WTC11 (cell line): ENCODE measurements at regions not wholly inside any gene's neighbourhood (a gene's known extent, or its start where the extent isn't known, plus 50 kb on each side); places are given as distances from the start of the nearest gene placed in this dataset.

Source experiments
- ATAC-seq: fragments of 200-7000 bp; cut with Tn5 transposase; 2 replicates; pipeline ENCODE4 v1.10.0; 2021; ENCODE audit warnings: mild to moderate bottlenecking, moderate library complexity
- CTCF ChIA-PET: fragments of 300-600 bp; sonication (Branson Sonifier 250); formaldehyde crosslinking; loops from one replicate; lab custom pipeline; 2021; ENCODE audit warnings: antibody characterized with exemption; lab: Charles Lee
- POLR2A ChIA-PET: fragments of 350-600 bp; sonication (Branson Sonifier 250); formaldehyde crosslinking; loops from one replicate; lab custom pipeline; 2021; ENCODE audit warnings: antibody characterized with exemption; lab: Charles Lee
- DNase-seq: peaks from one replicate; pipeline ENCODE4 v3.0.0; 2021; ENCODE audit warnings: low spot score
- H3K27ac Mint-ChIP-seq: 2 replicates; pipeline ENCODE4 v1.8.0; 2021; ENCODE audit warnings: mixed read lengths
- H3K27me3 Mint-ChIP-seq: 2 replicates; pipeline ENCODE4 v1.8.0; 2021; ENCODE audit warnings: low read depth, mild to moderate bottlenecking, moderate library complexity, mixed read lengths
- H3K36me3 Mint-ChIP-seq: 2 replicates; pipeline ENCODE4 v1.8.0; 2021; ENCODE audit warnings: mixed read lengths
- H3K4me1 Mint-ChIP-seq: 2 replicates; pipeline ENCODE4 v1.8.0; 2022; ENCODE audit warnings: mixed read lengths
- H3K4me3 Mint-ChIP-seq: 2 replicates; pipeline ENCODE4 v1.8.0; 2021; ENCODE audit warnings: mild to moderate bottlenecking, moderate library complexity, mixed read lengths
- H3K9me3 Mint-ChIP-seq: 2 replicates; pipeline ENCODE4 v1.8.0; 2021; ENCODE audit warnings: mixed read lengths
- CBFB ChIP-seq: sonication (generic); formaldehyde crosslinking; IDR thresholded peaks from 2 replicates; pipeline ENCODE4 v1.8.1; 2022; ENCODE audit warnings: mild to moderate bottlenecking, low read depth, missing genetic modification reagents
- CREB1 ChIP-seq: sonication (generic); formaldehyde crosslinking; IDR thresholded peaks from 2 replicates; pipeline ENCODE4 v1.8.0; 2023; ENCODE audit warnings: mild to moderate bottlenecking, missing genetic modification reagents
- FOXP1 ChIP-seq: sonication (generic); formaldehyde crosslinking; IDR thresholded peaks from 2 replicates; pipeline ENCODE4 v1.8.0; 2022; ENCODE audit warnings: missing genetic modification reagents, mild to moderate bottlenecking, moderate library complexity, borderline replicate concordance
- GABPB1 ChIP-seq: sonication (generic); formaldehyde crosslinking; IDR thresholded peaks from 2 replicates; pipeline ENCODE4 v1.8.1; 2023; ENCODE audit warnings: mild to moderate bottlenecking, missing genetic modification reagents
- HMGA2 ChIP-seq: fragments of 250-450 bp; sonication (Bioruptor Pico); IDR thresholded peaks from 2 replicates; pipeline ENCODE4 v1.4.0; 2021; ENCODE audit warnings: mild to moderate bottlenecking, moderate library complexity
- IRF2 ChIP-seq: sonication (generic); formaldehyde crosslinking; IDR thresholded peaks from 2 replicates; pipeline ENCODE4 v1.8.0; 2022; ENCODE audit warnings: low read depth, missing genetic modification reagents, borderline replicate concordance
- JAZF1 ChIP-seq: fragments of 250-450 bp; sonication (Bioruptor Pico); IDR thresholded peaks from 2 replicates; pipeline ENCODE4 v1.9.0; 2021; ENCODE audit warnings: moderate library complexity, mild to moderate bottlenecking, inconsistent platforms
- JUN ChIP-seq: sonication (generic); formaldehyde crosslinking; IDR thresholded peaks from 2 replicates; pipeline ENCODE4 v1.8.0; 2023; ENCODE audit warnings: mild to moderate bottlenecking, missing genetic modification reagents
- MYBL2 ChIP-seq: sonication (generic); formaldehyde crosslinking; IDR thresholded peaks from 2 replicates; pipeline ENCODE4 v1.8.1; 2023; ENCODE audit warnings: mild to moderate bottlenecking, moderate library complexity, missing genetic modification reagents
- NFATC4 ChIP-seq: fragments of 250-450 bp; sonication (Bioruptor Pico); IDR thresholded peaks from 2 replicates; pipeline ENCODE4 v1.9.0; 2021; ENCODE audit warnings: mild to moderate bottlenecking
- NR1H2 ChIP-seq: sonication (generic); formaldehyde crosslinking; IDR thresholded peaks from 2 replicates; pipeline ENCODE4 v1.9.0; 2021; ENCODE audit warnings: mild to moderate bottlenecking, moderate library complexity, missing genetic modification reagents
- NR3C1 ChIP-seq: sonication (generic); formaldehyde crosslinking; conservative IDR thresholded peaks from 2 replicates; pipeline ENCODE4 v1.8.1; 2023; ENCODE audit warnings: low read depth, mild to moderate bottlenecking, missing genetic modification reagents
- RELA ChIP-seq: sonication (generic); formaldehyde crosslinking; IDR thresholded peaks from 2 replicates; pipeline ENCODE4 v1.8.1; 2022; ENCODE audit warnings: missing genetic modification reagents, mild to moderate bottlenecking, borderline replicate concordance
- SOX15 ChIP-seq: fragments of 250-450 bp; sonication (Bioruptor Pico); IDR thresholded peaks from 2 replicates; pipeline ENCODE4 v1.9.0; 2021; ENCODE audit warnings: mild to moderate bottlenecking
- SP1 ChIP-seq: sonication (generic); formaldehyde crosslinking; conservative IDR thresholded peaks from 2 replicates; pipeline ENCODE4 v1.8.1; 2022; ENCODE audit warnings: missing genetic modification reagents
- TEAD4 ChIP-seq: sonication (generic); formaldehyde crosslinking; IDR thresholded peaks from 2 replicates; pipeline ENCODE4 v1.8.0; 2022; ENCODE audit warnings: mild to moderate bottlenecking, missing genetic modification reagents
- TP53 ChIP-seq: sonication (generic); formaldehyde crosslinking; IDR thresholded peaks from 2 replicates; pipeline ENCODE4 v1.8.1; 2023; ENCODE audit warnings: mild to moderate bottlenecking, missing genetic modification reagents
- ZBTB21 ChIP-seq: sonication (generic); formaldehyde crosslinking; IDR thresholded peaks from 2 replicates; pipeline ENCODE4 v1.8.1; 2023; ENCODE audit warnings: mild to moderate bottlenecking, missing genetic modification reagents, borderline replicate concordance
- ZNF232 ChIP-seq: sonication (generic); formaldehyde crosslinking; IDR thresholded peaks from 2 replicates; pipeline ENCODE4 v1.8.0; 2022; ENCODE audit warnings: mild to moderate bottlenecking, missing genetic modification reagents
- ZNF396 ChIP-seq: fragments of 250-450 bp; sonication (Bioruptor Pico); IDR thresholded peaks from 2 replicates; pipeline ENCODE4 v1.8.0; 2021; ENCODE audit warnings: mild to moderate bottlenecking, moderate library complexity, borderline replicate concordance
- TF ChIP-seq, protein P1 (sequence below): sonication (generic); formaldehyde crosslinking; IDR thresholded peaks from 2 replicates; pipeline ENCODE4 v1.8.0; 2023; ENCODE audit warnings: missing genetic modification reagents
- TF ChIP-seq, protein P2 (sequence below): sonication (generic); formaldehyde crosslinking; IDR thresholded peaks from 2 replicates; pipeline ENCODE4 v1.8.0; 2022; ENCODE audit warnings: mild to moderate bottlenecking, missing genetic modification reagents
- TF ChIP-seq, protein P3 (sequence below): sonication (generic); formaldehyde crosslinking; IDR thresholded peaks from 2 replicates; pipeline ENCODE4 v1.8.1; 2022; ENCODE audit warnings: mild to moderate bottlenecking, moderate library complexity, missing genetic modification reagents
- TF ChIP-seq, protein P4 (sequence below): sonication (generic); formaldehyde crosslinking; IDR thresholded peaks from 2 replicates; pipeline ENCODE4 v1.8.0; 2022; ENCODE audit warnings: mild to moderate bottlenecking, missing genetic modification reagents
- TF ChIP-seq, protein P5 (sequence below): sonication (generic); formaldehyde crosslinking; IDR thresholded peaks from 2 replicates; pipeline ENCODE4 v1.8.0; 2022; ENCODE audit warnings: missing genetic modification reagents

DNA sequence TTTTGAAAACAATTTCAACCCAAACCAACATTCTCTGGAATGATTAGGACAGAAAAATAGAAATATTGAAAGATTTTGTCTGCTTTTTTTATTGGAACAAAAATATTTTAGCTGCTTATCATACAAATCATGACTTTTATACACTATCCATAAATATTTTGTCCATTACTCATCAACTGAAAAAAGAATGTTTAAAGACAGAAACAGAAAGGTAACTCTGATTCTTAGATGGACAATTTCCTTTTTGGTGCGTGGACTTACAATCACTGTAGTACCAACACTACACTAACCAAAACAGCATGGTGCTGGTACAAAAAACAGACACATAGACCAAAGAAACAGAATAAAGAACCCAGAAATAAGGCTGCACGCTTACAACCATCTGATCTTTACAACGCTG lies 582.8 kb upstream of the CCDC54 start:
- no peak overlapping the region for H3K4me3 Mint-ChIP-seq
- ChIA-PET CTCF (no interaction called here), POLR2A (interaction anchor here (0.6 kb wide), 1 partner anchor 340 kb away, joined by 4 read pairs; no protein-coding TSS in a partner anchor)
- H3K9me3 Mint-ChIP-seq: peaks cover 7% of the 10 kb centered on the region; the same call in 1 of the 2 replicates
- H3K27ac Mint-ChIP-seq: no peak overlapping the region
- TF ChIP-seq FOXP1 (CRISPR knock-in tag) (no peak), JUN (CRISPR knock-in tag) (no peak), GABPB1 (CRISPR knock-in tag) (no peak)
- H3K4me1 Mint-ChIP-seq: no peaks in the 10 kb centered on the region
- ATAC-seq: no peak
- H3K36me3 Mint-ChIP-seq: no peaks in the 10 kb centered on the region
- DNase-seq: no peak
- H3K27me3 Mint-ChIP-seq: no peaks in the 10 kb centered on the region

DNA sequence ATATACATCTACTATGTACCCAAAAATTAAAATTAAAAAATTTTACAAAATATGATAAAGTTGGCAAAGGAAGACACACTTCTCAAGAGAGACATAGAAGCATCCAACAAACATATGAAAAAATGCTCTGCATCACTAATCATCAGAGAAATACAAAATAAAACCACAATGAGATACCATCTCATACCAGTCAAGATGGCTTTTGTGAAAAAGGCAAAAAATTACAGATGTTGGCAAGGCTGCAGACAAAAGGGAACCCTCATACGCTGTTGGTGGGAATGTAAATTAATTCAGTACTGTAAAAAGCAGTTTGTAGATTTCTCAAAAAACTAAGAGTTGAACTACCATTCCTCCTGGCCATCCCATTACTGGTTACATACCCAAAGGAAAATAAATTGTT lies 581.7 kb upstream of the CCDC54 start:
- H3K36me3 Mint-ChIP-seq: no peaks in the 10 kb centered on the region

DNA sequence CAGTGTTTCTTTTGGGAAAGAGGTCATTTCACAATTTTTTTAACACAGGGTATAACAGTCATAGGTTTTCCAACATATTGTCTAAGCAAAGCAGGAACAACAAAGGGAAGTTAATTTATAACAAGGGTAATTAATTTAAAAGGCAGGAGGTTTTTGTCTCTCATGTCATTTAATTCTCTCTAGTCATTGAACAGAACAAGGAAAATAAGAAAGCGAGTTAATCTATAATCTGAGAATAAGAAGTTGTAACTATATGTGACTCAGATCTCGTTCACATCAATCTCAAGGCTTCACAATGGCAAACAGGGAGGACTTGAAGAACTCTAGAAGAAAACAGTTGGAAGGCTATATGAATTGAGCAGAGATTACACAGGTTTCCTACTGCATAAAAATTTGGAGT lies 579.8 kb upstream of the CCDC54 start:
- ChIA-PET POLR2A (no interaction called here), CTCF (no interaction called here)
- no peak for ATAC-seq
- Mint-ChIP-seq H3K27ac (no peak overlapping the region; the same call in 1 of the 2 replicates), H3K4me3 (no peak overlapping the region), H3K36me3 (no peaks in the 10 kb centered on the region), H3K9me3 (peaks cover 7% of the 10 kb centered on the region; the same call in 1 of the 2 replicates), H3K27me3 (no peaks in the 10 kb centered on the region), H3K4me1 (no peaks in the 10 kb centered on the region)
- DNase-seq: no peak
- TF ChIP-seq TP53 (CRISPR knock-in tag) (no peak), ZNF232 (CRISPR knock-in tag) (no peak), NFATC4 (no peak), RELA (CRISPR knock-in tag) (no peak), IRF2 (CRISPR knock-in tag) (no peak), ZNF396 (CRISPR knock-in tag) (no peak), ZBTB21 (no peak), TEAD4 (CRISPR knock-in tag) (no peak), NR3C1 (CRISPR knock-in tag) (no peak), CREB1 (CRISPR knock-in tag) (no peak), MYBL2 (CRISPR knock-in tag) (no peak), SP1 (CRISPR knock-in tag) (no peak), NR1H2 (CRISPR knock-in tag) (no peak)
- TF ChIP-seq, protein P1, sequence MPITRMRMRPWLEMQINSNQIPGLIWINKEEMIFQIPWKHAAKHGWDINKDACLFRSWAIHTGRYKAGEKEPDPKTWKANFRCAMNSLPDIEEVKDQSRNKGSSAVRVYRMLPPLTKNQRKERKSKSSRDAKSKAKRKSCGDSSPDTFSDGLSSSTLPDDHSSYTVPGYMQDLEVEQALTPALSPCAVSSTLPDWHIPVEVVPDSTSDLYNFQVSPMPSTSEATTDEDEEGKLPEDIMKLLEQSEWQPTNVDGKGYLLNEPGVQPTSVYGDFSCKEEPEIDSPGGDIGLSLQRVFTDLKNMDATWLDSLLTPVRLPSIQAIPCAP: no peak
- TF ChIP-seq, protein P2, sequence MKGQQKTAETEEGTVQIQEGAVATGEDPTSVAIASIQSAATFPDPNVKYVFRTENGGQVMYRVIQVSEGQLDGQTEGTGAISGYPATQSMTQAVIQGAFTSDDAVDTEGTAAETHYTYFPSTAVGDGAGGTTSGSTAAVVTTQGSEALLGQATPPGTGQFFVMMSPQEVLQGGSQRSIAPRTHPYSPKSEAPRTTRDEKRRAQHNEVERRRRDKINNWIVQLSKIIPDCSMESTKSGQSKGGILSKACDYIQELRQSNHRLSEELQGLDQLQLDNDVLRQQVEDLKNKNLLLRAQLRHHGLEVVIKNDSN (CRISPR knock-in tag): no peak
- TF ChIP-seq, protein P3, sequence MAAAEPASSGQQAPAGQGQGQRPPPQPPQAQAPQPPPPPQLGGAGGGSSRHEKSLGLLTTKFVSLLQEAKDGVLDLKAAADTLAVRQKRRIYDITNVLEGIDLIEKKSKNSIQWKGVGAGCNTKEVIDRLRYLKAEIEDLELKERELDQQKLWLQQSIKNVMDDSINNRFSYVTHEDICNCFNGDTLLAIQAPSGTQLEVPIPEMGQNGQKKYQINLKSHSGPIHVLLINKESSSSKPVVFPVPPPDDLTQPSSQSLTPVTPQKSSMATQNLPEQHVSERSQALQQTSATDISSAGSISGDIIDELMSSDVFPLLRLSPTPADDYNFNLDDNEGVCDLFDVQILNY: no peak

More for the DNA sequence above, 581.7 kb upstream of the CCDC54 start:
- no peaks in the 10 kb centered on the region for H3K27me3 Mint-ChIP-seq
- TF ChIP-seq HMGA2 (CRISPR knock-in tag) (no peak), ZBTB21 (no peak), TP53 (CRISPR knock-in tag) (no peak), SOX15 (no peak), JAZF1 (CRISPR knock-in tag) (no peak), CBFB (CRISPR knock-in tag) (no peak)
- TF ChIP-seq, protein P4, sequence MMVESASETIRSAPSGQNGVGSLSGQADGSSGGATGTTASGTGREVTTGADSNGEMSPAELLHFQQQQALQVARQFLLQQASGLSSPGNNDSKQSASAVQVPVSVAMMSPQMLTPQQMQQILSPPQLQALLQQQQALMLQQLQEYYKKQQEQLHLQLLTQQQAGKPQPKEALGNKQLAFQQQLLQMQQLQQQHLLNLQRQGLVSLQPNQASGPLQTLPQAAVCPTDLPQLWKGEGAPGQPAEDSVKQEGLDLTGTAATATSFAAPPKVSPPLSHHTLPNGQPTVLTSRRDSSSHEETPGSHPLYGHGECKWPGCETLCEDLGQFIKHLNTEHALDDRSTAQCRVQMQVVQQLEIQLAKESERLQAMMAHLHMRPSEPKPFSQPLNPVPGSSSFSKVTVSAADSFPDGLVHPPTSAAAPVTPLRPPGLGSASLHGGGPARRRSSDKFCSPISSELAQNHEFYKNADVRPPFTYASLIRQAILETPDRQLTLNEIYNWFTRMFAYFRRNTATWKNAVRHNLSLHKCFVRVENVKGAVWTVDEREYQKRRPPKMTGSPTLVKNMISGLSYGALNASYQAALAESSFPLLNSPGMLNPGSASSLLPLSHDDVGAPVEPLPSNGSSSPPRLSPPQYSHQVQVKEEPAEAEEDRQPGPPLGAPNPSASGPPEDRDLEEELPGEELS (CRISPR knock-in tag): no peak
- TF ChIP-seq, protein P5, sequence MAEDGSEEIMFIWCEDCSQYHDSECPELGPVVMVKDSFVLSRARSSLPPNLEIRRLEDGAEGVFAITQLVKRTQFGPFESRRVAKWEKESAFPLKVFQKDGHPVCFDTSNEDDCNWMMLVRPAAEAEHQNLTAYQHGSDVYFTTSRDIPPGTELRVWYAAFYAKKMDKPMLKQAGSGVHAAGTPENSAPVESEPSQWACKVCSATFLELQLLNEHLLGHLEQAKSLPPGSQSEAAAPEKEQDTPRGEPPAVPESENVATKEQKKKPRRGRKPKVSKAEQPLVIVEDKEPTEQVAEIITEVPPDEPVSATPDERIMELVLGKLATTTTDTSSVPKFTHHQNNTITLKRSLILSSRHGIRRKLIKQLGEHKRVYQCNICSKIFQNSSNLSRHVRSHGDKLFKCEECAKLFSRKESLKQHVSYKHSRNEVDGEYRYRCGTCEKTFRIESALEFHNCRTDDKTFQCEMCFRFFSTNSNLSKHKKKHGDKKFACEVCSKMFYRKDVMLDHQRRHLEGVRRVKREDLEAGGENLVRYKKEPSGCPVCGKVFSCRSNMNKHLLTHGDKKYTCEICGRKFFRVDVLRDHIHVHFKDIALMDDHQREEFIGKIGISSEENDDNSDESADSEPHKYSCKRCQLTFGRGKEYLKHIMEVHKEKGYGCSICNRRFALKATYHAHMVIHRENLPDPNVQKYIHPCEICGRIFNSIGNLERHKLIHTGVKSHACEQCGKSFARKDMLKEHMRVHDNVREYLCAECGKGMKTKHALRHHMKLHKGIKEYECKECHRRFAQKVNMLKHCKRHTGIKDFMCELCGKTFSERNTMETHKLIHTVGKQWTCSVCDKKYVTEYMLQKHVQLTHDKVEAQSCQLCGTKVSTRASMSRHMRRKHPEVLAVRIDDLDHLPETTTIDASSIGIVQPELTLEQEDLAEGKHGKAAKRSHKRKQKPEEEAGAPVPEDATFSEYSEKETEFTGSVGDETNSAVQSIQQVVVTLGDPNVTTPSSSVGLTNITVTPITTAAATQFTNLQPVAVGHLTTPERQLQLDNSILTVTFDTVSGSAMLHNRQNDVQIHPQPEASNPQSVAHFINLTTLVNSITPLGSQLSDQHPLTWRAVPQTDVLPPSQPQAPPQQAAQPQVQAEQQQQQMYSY (CRISPR knock-in tag): no peak
- no peak overlapping the region for H3K27ac Mint-ChIP-seq
- CTCF ChIA-PET: no interaction called here
- ATAC-seq: no peak
- DNase-seq: no peak
- POLR2A ChIA-PET: no interaction called here
- no peaks in the 10 kb centered on the region for H3K4me1 Mint-ChIP-seq
- H3K4me3 Mint-ChIP-seq: no peak overlapping the region
- H3K9me3 Mint-ChIP-seq: peaks cover 7% of the 10 kb centered on the region; the same call in 1 of the 2 replicates
